Mammary epithelial cell (primary cell): ENCODE measurements at regions not wholly inside any gene's neighbourhood (a gene's known extent, or its start where the extent isn't known, plus 50 kb on each side); places are given as distances from the start of the nearest gene placed in this dataset.

Experiments
- EZH2 ChIP-seq: IDR thresholded peaks from 2 replicates; pipeline ENCODE4 v1.6.1; 2012; ENCODE audit warnings: low read length, inconsistent platforms, borderline replicate concordance
- TF ChIP-seq, protein P1 (sequence below), 2 donors: IDR thresholded peaks in 1 of 2; conservative IDR thresholded peaks in 1 of 2; 2 replicates each; pipeline ENCODE4 v1.5.1; 2011 to 2012; ENCODE audit warnings: inconsistent platforms in 2 of 2, low read length in 2 of 2, mild to moderate bottlenecking in 2 of 2, control low read depth in 1 of 2, low read depth in 1 of 2; ENCODE audit not compliant: insufficient read depth in 1 of 2; ENCODE audit errors: extremely low read depth in 1 of 2

DNA sequence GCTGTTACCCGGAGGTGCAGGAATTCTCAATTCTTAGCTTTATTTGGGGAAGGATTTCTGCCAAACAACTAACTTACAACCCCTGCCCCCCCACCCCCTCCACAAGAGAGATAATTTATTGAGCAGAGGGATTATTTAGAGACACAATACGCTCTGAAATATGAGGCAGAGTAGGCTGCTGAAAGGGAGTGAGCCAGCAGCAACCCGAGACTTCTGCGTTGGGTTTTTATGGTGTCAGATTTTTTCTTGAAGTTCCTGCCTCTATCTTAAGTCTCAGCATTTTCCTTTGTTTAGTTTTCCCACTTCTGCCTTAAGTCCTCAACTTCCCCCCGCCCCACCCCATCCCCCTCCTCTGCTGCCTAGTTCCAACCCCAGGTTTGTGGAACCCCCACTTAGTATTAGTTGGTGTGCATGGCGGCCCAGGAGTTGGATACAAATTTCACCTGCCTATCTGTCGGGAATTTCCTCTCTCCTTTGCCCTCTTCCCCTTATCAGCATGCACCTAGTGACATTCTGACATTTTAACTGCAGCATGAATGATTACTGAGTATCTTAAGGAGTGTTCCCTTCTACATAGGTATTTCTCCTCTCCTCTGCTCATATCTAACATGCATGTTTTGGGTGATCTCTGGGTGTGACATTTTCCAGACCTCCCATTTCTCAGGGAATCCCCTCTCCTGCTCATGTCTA, 1635.9 kb upstream of the LRRTM1 start:
- TF ChIP-seq, protein P1, sequence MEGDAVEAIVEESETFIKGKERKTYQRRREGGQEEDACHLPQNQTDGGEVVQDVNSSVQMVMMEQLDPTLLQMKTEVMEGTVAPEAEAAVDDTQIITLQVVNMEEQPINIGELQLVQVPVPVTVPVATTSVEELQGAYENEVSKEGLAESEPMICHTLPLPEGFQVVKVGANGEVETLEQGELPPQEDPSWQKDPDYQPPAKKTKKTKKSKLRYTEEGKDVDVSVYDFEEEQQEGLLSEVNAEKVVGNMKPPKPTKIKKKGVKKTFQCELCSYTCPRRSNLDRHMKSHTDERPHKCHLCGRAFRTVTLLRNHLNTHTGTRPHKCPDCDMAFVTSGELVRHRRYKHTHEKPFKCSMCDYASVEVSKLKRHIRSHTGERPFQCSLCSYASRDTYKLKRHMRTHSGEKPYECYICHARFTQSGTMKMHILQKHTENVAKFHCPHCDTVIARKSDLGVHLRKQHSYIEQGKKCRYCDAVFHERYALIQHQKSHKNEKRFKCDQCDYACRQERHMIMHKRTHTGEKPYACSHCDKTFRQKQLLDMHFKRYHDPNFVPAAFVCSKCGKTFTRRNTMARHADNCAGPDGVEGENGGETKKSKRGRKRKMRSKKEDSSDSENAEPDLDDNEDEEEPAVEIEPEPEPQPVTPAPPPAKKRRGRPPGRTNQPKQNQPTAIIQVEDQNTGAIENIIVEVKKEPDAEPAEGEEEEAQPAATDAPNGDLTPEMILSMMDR (conservative IDR thresholded peaks at IDR 0.05 in 1 of 2, IDR thresholded peaks at IDR 0.05 in 1 of 2; ENCODE audit: extremely low read depth in 1 of 2, insufficient read depth in 1 of 2, low read depth in 1 of 2, low read length in 2 of 2), result no peak
- TF ChIP-seq EZH2, result no peak
